SK-N-SH treated with all-trans-retinoic acid at 6 μM for 48 hours (cell line): ENCODE measurements at regions not wholly inside any gene's neighbourhood (a gene's known extent, or its start where the extent isn't known, plus 50 kb on each side); places are given as distances from the start of the nearest gene placed in this dataset.

Source experiments
- ATAC-seq: fragments of 200-7000 bp; cut with Tn5 transposase; 3 replicates; pipeline ENCODE4 v1.9.1; 2020; ENCODE audit warnings: mild to moderate bottlenecking, moderate library complexity
- ARNTL ChIP-seq: fragments of 450-650 bp; formaldehyde crosslinking; IDR thresholded peaks from 2 replicates; pipeline ENCODE4 v1.5.0; 2020; ENCODE audit warnings: low read depth, mild to moderate bottlenecking, moderate library complexity, borderline replicate concordance
- BACH2 ChIP-seq: fragments of 250-450 bp; sonication (Bioruptor Pico); IDR thresholded peaks from 2 replicates; pipeline ENCODE4 v1.9.0; 2021; ENCODE audit warnings: mild to moderate bottlenecking, borderline replicate concordance
- CREB5 ChIP-seq: fragments of 250-450 bp; sonication (Bioruptor Pico); IDR thresholded peaks from 2 replicates; pipeline ENCODE4 v1.5.1; 2020; ENCODE audit warnings: low read depth, mild to moderate bottlenecking, moderate library complexity
- CSRNP3 ChIP-seq: fragments of 250-450 bp; sonication (Bioruptor Pico); IDR thresholded peaks from 2 replicates; pipeline ENCODE4 v1.5.1; 2021; ENCODE audit warnings: mild to moderate bottlenecking, moderate library complexity
- GLIS3 ChIP-seq: fragments of 250-450 bp; sonication (Bioruptor Pico); IDR thresholded peaks from 2 replicates; pipeline ENCODE4 v1.5.0; 2020; ENCODE audit warnings: mild to moderate bottlenecking, moderate library complexity
- ISL1 ChIP-seq: fragments of 250-450 bp; sonication (Bioruptor Pico); IDR thresholded peaks from 2 replicates; pipeline ENCODE4 v2.1.2; 2022; ENCODE audit warnings: mild to moderate bottlenecking, moderate library complexity
- OSR1 ChIP-seq: fragments of 250-450 bp; sonication (Bioruptor Pico); IDR thresholded peaks from 2 replicates; pipeline ENCODE4 v1.8.0; 2022; ENCODE audit warnings: moderate library complexity, mild to moderate bottlenecking, inconsistent platforms
- POU6F1 ChIP-seq: fragments of 250-450 bp; sonication (Bioruptor Pico); IDR thresholded peaks from 2 replicates; pipeline ENCODE4 v1.8.0; 2021; ENCODE audit warnings: low read depth, mild to moderate bottlenecking, moderate library complexity, borderline replicate concordance
- PPARA ChIP-seq: fragments of 250-450 bp; sonication (Bioruptor Pico); IDR thresholded peaks from 2 replicates; pipeline ENCODE4 v1.5.0; 2020; ENCODE audit warnings: mild to moderate bottlenecking, borderline replicate concordance
- RARB ChIP-seq: fragments of 250-450 bp; sonication (Bioruptor Pico); IDR thresholded peaks from 2 replicates; pipeline ENCODE4 v1.8.0; 2021; ENCODE audit warnings: mild to moderate bottlenecking, moderate library complexity
- SNAI2 ChIP-seq: fragments of 250-450 bp; sonication (Bioruptor Pico); IDR thresholded peaks from 2 replicates; pipeline ENCODE4 v1.5.0; 2020; ENCODE audit warnings: mild to moderate bottlenecking, moderate library complexity
- TCF4 ChIP-seq: fragments of 250-450 bp; sonication (Bioruptor Pico); IDR thresholded peaks from 2 replicates; pipeline ENCODE4 v1.8.0; 2021; ENCODE audit warnings: mild to moderate bottlenecking, moderate library complexity, borderline replicate concordance
- TOX ChIP-seq: fragments of 250-450 bp; sonication (Bioruptor Pico); IDR thresholded peaks from 2 replicates; pipeline ENCODE4 v1.8.0; 2021; ENCODE audit warnings: mild to moderate bottlenecking, moderate library complexity, borderline replicate concordance
- TSHZ2 ChIP-seq: fragments of 250-450 bp; sonication (Bioruptor Pico); IDR thresholded peaks from 2 replicates; pipeline ENCODE4 v1.5.0; 2020; ENCODE audit warnings: mild to moderate bottlenecking, moderate library complexity
- ZFP3 ChIP-seq: fragments of 250-450 bp; sonication (Bioruptor Pico); IDR thresholded peaks from 2 replicates; pipeline ENCODE4 v1.5.0; 2020; ENCODE audit warnings: mild to moderate bottlenecking, moderate library complexity
- ZFP30 ChIP-seq: fragments of 450-650 bp; formaldehyde crosslinking; IDR thresholded peaks from 2 replicates; pipeline ENCODE4 v1.5.0; 2022; ENCODE audit warnings: mild to moderate bottlenecking, moderate library complexity
- ZNF565 ChIP-seq: fragments of 450-650 bp; formaldehyde crosslinking; conservative IDR thresholded peaks from 2 replicates; pipeline ENCODE4 v1.5.0; 2020; ENCODE audit warnings: low read depth, mild to moderate bottlenecking, moderate library complexity
- ZNF8 ChIP-seq: fragments of 450-650 bp; formaldehyde crosslinking; IDR thresholded peaks from 2 replicates; pipeline ENCODE4 v1.5.0; 2020; ENCODE audit warnings: mild to moderate bottlenecking, moderate library complexity

GRCh38 chrX:150163221-150163930 lies 199.7 kb upstream of the MAMLD1 start:
- no peak for TF ChIP-seq TOX (CRISPR knock-in tag)
- no peak for TF ChIP-seq BACH2 (CRISPR knock-in tag)
- no peak for TF ChIP-seq ZNF8 (CRISPR knock-in tag)
- no peak for TF ChIP-seq ZFP3
- TF ChIP-seq PPARA (CRISPR knock-in tag) = no peak
- no peak for TF ChIP-seq TSHZ2 (CRISPR knock-in tag)
- TF ChIP-seq ZFP30 (CRISPR knock-in tag) = no peak
- no peak for TF ChIP-seq OSR1
- TF ChIP-seq ZNF565 = no peak
- no peak for TF ChIP-seq GLIS3 (CRISPR knock-in tag)
- ATAC-seq = no peak

GRCh38 chrX:150163956-150164726 lies 199.0 kb upstream of the MAMLD1 start:
- TF ChIP-seq CSRNP3 (CRISPR knock-in tag) (no peak), RARB (CRISPR knock-in tag) (no peak), ARNTL (CRISPR knock-in tag) (no peak), ZNF565 (no peak), TSHZ2 (CRISPR knock-in tag) (no peak), CREB5 (CRISPR knock-in tag) (no peak), ISL1 (no peak), TCF4 (CRISPR knock-in tag) (no peak), ZFP30 (CRISPR knock-in tag) (no peak)
- no peak for ATAC-seq

GRCh38 chrX:150164971-150165600 lies 198.0 kb upstream of the MAMLD1 start:
- no peak for TF ChIP-seq ISL1
- TF ChIP-seq TCF4 (CRISPR knock-in tag) = no peak
- TF ChIP-seq POU6F1 = no peak
- no peak for TF ChIP-seq SNAI2 (CRISPR knock-in tag)
- TF ChIP-seq TOX (CRISPR knock-in tag) = no peak
- no peak for TF ChIP-seq OSR1
- no peak for TF ChIP-seq ZNF8 (CRISPR knock-in tag)
- TF ChIP-seq CREB5 (CRISPR knock-in tag) = no peak
- no peak for TF ChIP-seq BACH2 (CRISPR knock-in tag)
- no peak for TF ChIP-seq ZNF565
- TF ChIP-seq ZFP30 (CRISPR knock-in tag) = no peak
- TF ChIP-seq GLIS3 (CRISPR knock-in tag) = no peak
- no peak for TF ChIP-seq RARB (CRISPR knock-in tag)
- no peak for TF ChIP-seq ARNTL (CRISPR knock-in tag)
- TF ChIP-seq ZFP3 = no peak
- TF ChIP-seq CSRNP3 (CRISPR knock-in tag) = no peak
- ATAC-seq = no peak
